ENCODE measurements at regions not wholly inside any gene's neighbourhood (a gene's known extent, or its start where the extent isn't known, plus 50 kb on each side); places are given as distances from the start of the nearest gene placed in this dataset.

- DNase-seq (ENCODE audit: low spot score): no peak
- no peak overlapping the region for H3K4me3 Mint-ChIP-seq (ENCODE audit: unreplicated experiment)
- H3K27me3 Mint-ChIP-seq (ENCODE audit: low read depth): peaks cover 3% of the 10 kb centered on the region
- peaks cover 38% of the 10 kb centered on the region for H3K9me3 Mint-ChIP-seq (ENCODE audit: low read depth)
- H3K27ac Mint-ChIP-seq (ENCODE audit: unreplicated experiment): no peak overlapping the region
- H3K4me1 Mint-ChIP-seq (ENCODE audit: low read depth): no peaks in the 10 kb centered on the region
- H3K36me3 Mint-ChIP-seq (ENCODE audit: low read depth): no peaks in the 10 kb centered on the region
- no peak for TF ChIP-seq CTCF (IDR thresholded peaks at IDR 0.05)
Observed at GRCh38 chr19:31528261-31528660, 179.0 kb upstream of the TSHZ3 start.

DNA sequence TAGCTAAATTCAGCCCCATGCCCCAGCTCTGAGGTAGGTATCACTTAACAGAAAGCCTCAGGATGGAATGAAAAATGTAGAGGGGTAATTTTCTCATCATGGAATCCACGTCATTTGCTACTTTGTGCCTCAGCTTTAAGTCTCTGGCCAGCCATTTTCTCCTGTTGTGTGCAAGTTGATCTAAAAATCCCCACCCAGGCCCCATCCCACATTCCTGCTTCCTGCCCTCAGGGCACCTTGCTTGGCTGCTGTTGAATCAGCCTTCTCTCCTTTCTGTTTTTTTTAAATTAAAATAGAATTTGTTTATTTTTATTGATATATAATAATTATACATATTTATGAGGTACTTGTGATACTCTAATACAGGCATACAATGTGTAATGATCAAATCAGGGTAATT lies 179.9 kb upstream of the TSHZ3 start:
- Mint-ChIP-seq H3K27me3 (ENCODE audit: low read depth) (peaks cover 3% of the 10 kb centered on the region), H3K4me3 (ENCODE audit: unreplicated experiment) (no peak overlapping the region), H3K4me1 (ENCODE audit: low read depth) (no peaks in the 10 kb centered on the region), H3K36me3 (ENCODE audit: low read depth) (no peaks in the 10 kb centered on the region), H3K27ac (ENCODE audit: unreplicated experiment) (no peak overlapping the region), H3K9me3 (ENCODE audit: low read depth) (peaks cover 38% of the 10 kb centered on the region)
- DNase-seq (ENCODE audit: low spot score): no peak
- no peak for TF ChIP-seq CTCF (IDR thresholded peaks at IDR 0.05)

DNA sequence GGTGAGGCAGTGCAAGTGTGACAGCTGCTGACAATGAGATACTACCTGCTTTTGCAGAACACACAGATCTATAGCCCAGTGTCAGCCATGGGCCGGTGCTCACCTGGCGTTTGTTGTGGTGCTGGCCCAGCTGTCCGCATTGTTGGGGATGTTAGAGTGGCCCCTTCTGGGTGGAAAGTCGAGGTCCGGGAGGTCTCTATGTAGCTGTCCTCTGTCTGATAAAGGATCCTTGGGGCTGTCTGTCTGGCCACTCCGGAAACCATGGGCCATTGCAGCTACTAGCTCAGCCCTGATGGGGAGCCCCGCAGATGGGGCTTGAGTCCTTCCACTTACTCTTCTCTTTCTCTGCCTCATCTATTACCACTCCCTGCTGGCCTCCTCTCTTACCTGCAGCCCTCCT lies 181.5 kb upstream of the TSHZ3 start:
- no peaks in the 10 kb centered on the region for H3K4me1 Mint-ChIP-seq (ENCODE audit: low read depth)
- no peak for DNase-seq (ENCODE audit: low spot score)
- H3K36me3 Mint-ChIP-seq (ENCODE audit: low read depth): no peaks in the 10 kb centered on the region
- H3K9me3 Mint-ChIP-seq (ENCODE audit: low read depth): peaks cover 26% of the 10 kb centered on the region
- peaks cover 3% of the 10 kb centered on the region for H3K27me3 Mint-ChIP-seq (ENCODE audit: low read depth)
- H3K27ac Mint-ChIP-seq (ENCODE audit: unreplicated experiment): no peak overlapping the region
- TF ChIP-seq CTCF (IDR thresholded peaks at IDR 0.05): no peak
- H3K4me3 Mint-ChIP-seq (ENCODE audit: unreplicated experiment): no peak overlapping the region

GRCh38 chr19:31531326-31531725 lies 182.1 kb upstream of the TSHZ3 start:
- H3K36me3 Mint-ChIP-seq (ENCODE audit: low read depth): no peaks in the 10 kb centered on the region
- no peak for TF ChIP-seq CTCF (IDR thresholded peaks at IDR 0.05)
- no peaks in the 10 kb centered on the region for H3K4me1 Mint-ChIP-seq (ENCODE audit: low read depth)
- no peak overlapping the region for H3K27ac Mint-ChIP-seq (ENCODE audit: unreplicated experiment)
- H3K4me3 Mint-ChIP-seq (ENCODE audit: unreplicated experiment): no peak overlapping the region
- DNase-seq (ENCODE audit: low spot score): no peak
- H3K27me3 Mint-ChIP-seq (ENCODE audit: low read depth): peaks cover 3% of the 10 kb centered on the region
- H3K9me3 Mint-ChIP-seq (ENCODE audit: low read depth): peaks cover 22% of the 10 kb centered on the region

GRCh38 chr19:31532034-31532433 lies 182.8 kb upstream of the TSHZ3 start:
- no peak for DNase-seq (ENCODE audit: low spot score)
- Mint-ChIP-seq H3K27me3 (ENCODE audit: low read depth) (peaks cover 3% of the 10 kb centered on the region), H3K4me1 (ENCODE audit: low read depth) (no peaks in the 10 kb centered on the region), H3K9me3 (ENCODE audit: low read depth) (peaks cover 20% of the 10 kb centered on the region), H3K27ac (ENCODE audit: unreplicated experiment) (no peak overlapping the region), H3K36me3 (ENCODE audit: low read depth) (no peaks in the 10 kb centered on the region), H3K4me3 (ENCODE audit: unreplicated experiment) (no peak overlapping the region)
- no peak for TF ChIP-seq CTCF (IDR thresholded peaks at IDR 0.05)

Measured in chondrocyte (in vitro differentiated cells).